ENCODE measurements at regions not wholly inside any gene's neighbourhood (a gene's known extent, or its start where the extent isn't known, plus 50 kb on each side); places are given as distances from the start of the nearest gene placed in this dataset.

DNA sequence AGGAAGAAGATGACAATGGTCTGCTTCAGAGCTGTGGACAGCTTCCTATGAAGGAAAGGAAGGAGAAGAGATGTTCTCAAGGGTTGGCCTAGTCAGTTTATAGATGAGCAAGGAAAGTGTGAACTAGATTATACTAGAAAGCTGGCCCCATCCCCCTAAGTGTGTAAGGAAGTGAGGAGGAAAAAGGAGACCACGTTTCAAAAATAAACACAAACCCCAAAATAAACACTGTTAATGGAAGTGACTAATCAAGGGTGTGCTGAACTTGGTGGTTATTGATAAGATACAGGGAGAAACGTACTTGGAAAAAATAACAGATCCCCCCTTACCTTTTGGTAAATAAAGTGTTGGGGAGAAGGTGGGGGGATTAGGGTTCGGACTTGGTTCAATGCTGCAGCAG, 267.1 kb downstream of the SOX9 start:
- H3K9me3 Mint-ChIP-seq, result no peaks in the 10 kb centered on the region
- H3K36me3 Mint-ChIP-seq (ENCODE audit: low read depth), result no peaks in the 10 kb centered on the region
- ChIA-PET CTCF (no interaction called here), POLR2A (no interaction called here)
- H3K4me3 Mint-ChIP-seq, result no peak overlapping the region
- H3K4me1 Mint-ChIP-seq (ENCODE audit: low read depth), result no peaks in the 10 kb centered on the region
- intact Hi-C loops (cut with micrococcal nuclease), result no loop called here
- DNase-seq (no peak), ATAC-seq (no peak)
- no peak overlapping the region for H3K27ac Mint-ChIP-seq
- H3K27me3 Mint-ChIP-seq, result peaks cover 6% of the 10 kb centered on the region
- TF ChIP-seq, protein P1, sequence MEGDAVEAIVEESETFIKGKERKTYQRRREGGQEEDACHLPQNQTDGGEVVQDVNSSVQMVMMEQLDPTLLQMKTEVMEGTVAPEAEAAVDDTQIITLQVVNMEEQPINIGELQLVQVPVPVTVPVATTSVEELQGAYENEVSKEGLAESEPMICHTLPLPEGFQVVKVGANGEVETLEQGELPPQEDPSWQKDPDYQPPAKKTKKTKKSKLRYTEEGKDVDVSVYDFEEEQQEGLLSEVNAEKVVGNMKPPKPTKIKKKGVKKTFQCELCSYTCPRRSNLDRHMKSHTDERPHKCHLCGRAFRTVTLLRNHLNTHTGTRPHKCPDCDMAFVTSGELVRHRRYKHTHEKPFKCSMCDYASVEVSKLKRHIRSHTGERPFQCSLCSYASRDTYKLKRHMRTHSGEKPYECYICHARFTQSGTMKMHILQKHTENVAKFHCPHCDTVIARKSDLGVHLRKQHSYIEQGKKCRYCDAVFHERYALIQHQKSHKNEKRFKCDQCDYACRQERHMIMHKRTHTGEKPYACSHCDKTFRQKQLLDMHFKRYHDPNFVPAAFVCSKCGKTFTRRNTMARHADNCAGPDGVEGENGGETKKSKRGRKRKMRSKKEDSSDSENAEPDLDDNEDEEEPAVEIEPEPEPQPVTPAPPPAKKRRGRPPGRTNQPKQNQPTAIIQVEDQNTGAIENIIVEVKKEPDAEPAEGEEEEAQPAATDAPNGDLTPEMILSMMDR (IDR thresholded peaks at IDR 0.05), result no peak

DNA sequence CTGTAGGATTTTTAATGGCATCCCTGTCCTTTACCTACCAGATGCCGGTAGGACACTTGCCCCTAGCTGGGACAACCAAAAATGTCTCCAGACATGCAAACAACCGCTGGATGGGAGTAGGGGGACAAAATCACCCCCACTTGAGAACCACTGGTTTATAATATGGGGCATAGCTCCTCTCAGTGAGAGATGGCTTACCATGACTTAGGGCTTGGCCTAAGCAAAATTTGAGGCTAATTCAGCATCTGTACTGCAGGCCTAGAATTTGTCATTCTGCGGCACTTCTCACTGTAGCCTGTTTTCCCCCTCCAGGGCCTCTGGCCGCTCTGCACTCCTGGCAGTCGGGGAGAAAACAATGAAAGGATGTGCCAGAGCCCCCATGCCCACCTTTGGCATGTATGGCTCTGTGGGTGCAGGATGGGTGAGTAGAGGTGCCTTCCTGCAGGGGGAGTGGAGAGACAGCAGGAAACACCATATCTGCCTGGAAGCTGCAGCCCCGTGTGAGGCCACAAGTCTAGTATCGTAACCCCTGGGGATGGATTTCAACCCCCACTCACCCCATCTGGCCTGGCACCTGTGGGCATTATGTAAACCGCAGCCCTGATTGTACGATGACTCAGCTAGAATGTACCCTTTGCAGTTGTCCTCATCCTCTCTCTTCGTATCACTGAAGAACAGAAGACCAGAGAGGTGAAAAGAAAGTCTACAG, 268.1 kb downstream of the SOX9 start:
- H3K4me3 Mint-ChIP-seq, result no peak overlapping the region
- intact Hi-C loops (cut with micrococcal nuclease), result no loop called here
- H3K36me3 Mint-ChIP-seq (ENCODE audit: low read depth), result no peaks in the 10 kb centered on the region
- POLR2A ChIA-PET, result no interaction called here
- no peak for DNase-seq
- H3K4me1 Mint-ChIP-seq (ENCODE audit: low read depth), result no peaks in the 10 kb centered on the region
- ATAC-seq, result no peak
- TF ChIP-seq, protein P1 (IDR thresholded peaks at IDR 0.05), result no peak
- H3K27ac Mint-ChIP-seq, result no peak overlapping the region
- H3K9me3 Mint-ChIP-seq, result no peaks in the 10 kb centered on the region
- peaks cover 2% of the 10 kb centered on the region for H3K27me3 Mint-ChIP-seq
- CTCF ChIA-PET, result no interaction called here

DNA sequence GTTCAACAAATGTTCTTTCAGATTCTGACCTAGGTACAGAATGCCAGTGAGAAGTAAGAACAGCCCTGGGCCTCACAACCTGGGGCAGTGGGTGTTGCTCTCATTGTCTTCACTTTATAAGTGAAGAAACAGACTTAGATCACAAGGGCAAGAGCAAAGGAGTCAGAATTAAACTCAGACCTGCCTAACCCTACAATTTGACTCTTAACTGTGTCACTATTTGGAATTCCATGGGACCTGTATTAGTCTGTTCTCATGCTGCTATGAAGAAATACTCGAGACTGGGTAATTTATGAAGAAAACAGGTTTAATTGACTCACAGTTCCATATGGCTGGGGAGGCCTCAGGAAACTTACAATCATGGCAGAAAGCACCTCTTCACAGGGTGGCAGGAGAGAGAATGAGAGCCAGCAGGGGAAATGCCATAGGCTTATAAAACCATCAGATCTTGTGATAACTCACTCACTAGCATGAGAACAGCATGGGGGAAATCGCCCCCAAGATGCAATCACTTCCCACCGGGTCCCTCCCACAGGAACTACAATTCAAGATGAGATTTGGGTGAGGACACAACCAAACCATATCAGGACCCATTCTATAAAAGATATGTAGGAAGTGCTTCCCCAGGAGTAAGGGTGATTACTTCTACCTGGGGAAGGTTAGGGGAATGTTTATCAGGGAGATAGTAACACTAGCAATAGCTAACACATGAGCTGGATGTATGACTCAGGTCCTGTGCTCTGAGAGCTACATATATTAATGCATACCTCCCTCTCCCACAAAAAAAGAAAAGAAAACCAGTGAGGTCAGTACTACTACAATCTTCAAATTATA, 270.1 kb downstream of the SOX9 start:
- H3K4me3 Mint-ChIP-seq, result no peak overlapping the region
- H3K4me1 Mint-ChIP-seq (ENCODE audit: low read depth), result no peaks in the 10 kb centered on the region
- H3K27ac Mint-ChIP-seq, result no peak overlapping the region
- no peak for ATAC-seq
- CTCF ChIA-PET, result no interaction called here
- TF ChIP-seq, protein P1 (IDR thresholded peaks at IDR 0.05), result no peak
- no peak for DNase-seq
- H3K9me3 Mint-ChIP-seq, result no peaks in the 10 kb centered on the region
- no peaks in the 10 kb centered on the region for H3K36me3 Mint-ChIP-seq (ENCODE audit: low read depth)
- intact Hi-C loops (cut with micrococcal nuclease), result no loop called here
- peaks cover 1% of the 10 kb centered on the region for H3K27me3 Mint-ChIP-seq
- POLR2A ChIA-PET, result no interaction called here

DNA sequence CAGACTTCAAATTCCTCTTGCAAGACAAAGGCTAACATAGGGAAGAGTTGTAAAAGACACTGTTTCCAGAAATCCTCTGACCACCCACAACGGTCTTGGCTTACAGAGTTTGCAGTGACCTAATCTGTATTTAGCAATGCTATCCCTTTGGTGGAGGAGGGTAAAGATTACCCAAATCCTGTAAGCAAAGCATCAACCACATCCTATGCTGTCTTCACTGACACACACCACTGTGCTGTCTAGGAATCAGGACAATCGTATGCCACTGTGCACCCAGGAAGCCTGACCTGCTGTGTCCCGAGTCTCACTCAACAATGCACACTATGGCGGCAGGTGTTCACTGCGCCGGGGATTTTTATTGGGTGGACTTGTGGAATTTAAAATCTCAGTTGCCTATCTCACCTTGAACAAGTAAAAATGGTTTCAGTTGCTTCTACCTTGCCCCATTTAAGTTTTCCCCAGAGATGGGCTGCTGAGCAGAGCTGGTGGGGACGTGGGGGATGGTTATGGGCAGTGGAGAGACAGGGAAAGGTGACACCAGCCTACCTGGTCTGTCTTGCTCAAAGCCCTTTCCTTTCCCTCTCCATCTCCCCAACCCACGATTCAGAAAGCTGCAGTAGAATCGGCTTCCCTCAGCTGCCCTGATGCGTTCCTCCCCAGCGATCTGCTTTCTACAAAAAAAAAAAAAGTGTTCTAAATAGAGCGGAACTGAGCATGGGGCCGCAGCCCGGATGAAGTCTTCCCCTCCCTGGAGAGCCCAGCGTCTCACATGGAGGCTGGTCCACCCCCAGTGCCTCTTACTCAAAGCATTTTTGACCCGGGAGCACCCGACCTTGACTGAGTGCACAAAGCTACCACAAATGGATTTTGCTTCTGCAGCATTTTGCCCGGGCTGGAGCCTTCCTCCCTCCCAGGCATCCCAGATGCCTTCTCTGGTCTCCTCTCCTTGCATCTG, 271.5 kb downstream of the SOX9 start:
- no peak for ATAC-seq
- CTCF ChIA-PET, result no interaction called here

More for the DNA sequence above, 271.5 kb downstream of the SOX9 start:
- Mint-ChIP-seq H3K27ac (no peak overlapping the region), H3K4me3 (no peak overlapping the region), H3K9me3 (no peaks in the 10 kb centered on the region), H3K36me3 (ENCODE audit: low read depth) (no peaks in the 10 kb centered on the region), H3K27me3 (peaks cover 1% of the 10 kb centered on the region), H3K4me1 (ENCODE audit: low read depth) (no peaks in the 10 kb centered on the region)
- intact Hi-C loops (cut with micrococcal nuclease), result no loop called here
- POLR2A ChIA-PET, result no interaction called here
- no peak for DNase-seq
- TF ChIP-seq, protein P1 (IDR thresholded peaks at IDR 0.05), result no peak

Measured in activated CD8-positive, alpha-beta T cell treated with anti-CD3 and anti-CD28 coated beads for 36 hours (primary cell).